ENCODE measurements at regions not wholly inside any gene's neighbourhood (a gene's known extent, or its start where the extent isn't known, plus 50 kb on each side); places are given as distances from the start of the nearest gene placed in this dataset.

DNA sequence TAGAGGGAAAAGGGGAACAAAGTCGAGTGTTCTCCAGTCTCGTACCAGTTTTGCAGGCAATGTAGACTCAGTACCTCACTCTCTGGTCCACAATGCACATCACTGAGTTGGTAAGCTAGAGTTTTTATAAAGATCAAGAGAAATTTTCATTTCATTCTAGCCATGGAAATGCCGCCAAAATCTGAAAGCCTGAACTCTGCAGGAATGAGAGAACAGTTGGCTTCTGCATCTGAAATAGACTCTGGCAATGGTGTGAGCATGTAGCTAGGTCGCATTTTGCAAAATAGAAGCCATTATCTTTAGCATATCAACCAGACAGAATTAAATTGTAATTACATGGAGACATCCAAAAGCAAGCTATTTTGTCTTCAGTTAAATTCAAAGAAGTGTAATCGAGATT is 381.0 kb downstream of the NOVA1 start:
- H3K4me3 ChIP-seq = no peak overlapping the region
- no peaks in the 10 kb centered on the region for H3K4me1 ChIP-seq
- TF ChIP-seq, protein P1, sequence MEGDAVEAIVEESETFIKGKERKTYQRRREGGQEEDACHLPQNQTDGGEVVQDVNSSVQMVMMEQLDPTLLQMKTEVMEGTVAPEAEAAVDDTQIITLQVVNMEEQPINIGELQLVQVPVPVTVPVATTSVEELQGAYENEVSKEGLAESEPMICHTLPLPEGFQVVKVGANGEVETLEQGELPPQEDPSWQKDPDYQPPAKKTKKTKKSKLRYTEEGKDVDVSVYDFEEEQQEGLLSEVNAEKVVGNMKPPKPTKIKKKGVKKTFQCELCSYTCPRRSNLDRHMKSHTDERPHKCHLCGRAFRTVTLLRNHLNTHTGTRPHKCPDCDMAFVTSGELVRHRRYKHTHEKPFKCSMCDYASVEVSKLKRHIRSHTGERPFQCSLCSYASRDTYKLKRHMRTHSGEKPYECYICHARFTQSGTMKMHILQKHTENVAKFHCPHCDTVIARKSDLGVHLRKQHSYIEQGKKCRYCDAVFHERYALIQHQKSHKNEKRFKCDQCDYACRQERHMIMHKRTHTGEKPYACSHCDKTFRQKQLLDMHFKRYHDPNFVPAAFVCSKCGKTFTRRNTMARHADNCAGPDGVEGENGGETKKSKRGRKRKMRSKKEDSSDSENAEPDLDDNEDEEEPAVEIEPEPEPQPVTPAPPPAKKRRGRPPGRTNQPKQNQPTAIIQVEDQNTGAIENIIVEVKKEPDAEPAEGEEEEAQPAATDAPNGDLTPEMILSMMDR (IDR thresholded peaks at IDR 0.05) = no peak
- no peak for TF ChIP-seq POLR2A (IDR thresholded peaks at IDR 0.05)
- intact Hi-C loops (cut with DNase I; ENCODE audit: low total_unique reads) = no loop called here
- WGBS, 2 donors = 76 to 77% methylated on average over 5 of the region's 5 CpGs
- no peaks in the 10 kb centered on the region for H3K36me3 ChIP-seq (ENCODE audit: low read depth, missing control alignments)
- H3K27ac ChIP-seq = no peak overlapping the region
- no peaks in the 10 kb centered on the region for H3K9me3 ChIP-seq
- no peaks in the 10 kb centered on the region for H3K27me3 ChIP-seq
- no peak for DNase-seq

DNA sequence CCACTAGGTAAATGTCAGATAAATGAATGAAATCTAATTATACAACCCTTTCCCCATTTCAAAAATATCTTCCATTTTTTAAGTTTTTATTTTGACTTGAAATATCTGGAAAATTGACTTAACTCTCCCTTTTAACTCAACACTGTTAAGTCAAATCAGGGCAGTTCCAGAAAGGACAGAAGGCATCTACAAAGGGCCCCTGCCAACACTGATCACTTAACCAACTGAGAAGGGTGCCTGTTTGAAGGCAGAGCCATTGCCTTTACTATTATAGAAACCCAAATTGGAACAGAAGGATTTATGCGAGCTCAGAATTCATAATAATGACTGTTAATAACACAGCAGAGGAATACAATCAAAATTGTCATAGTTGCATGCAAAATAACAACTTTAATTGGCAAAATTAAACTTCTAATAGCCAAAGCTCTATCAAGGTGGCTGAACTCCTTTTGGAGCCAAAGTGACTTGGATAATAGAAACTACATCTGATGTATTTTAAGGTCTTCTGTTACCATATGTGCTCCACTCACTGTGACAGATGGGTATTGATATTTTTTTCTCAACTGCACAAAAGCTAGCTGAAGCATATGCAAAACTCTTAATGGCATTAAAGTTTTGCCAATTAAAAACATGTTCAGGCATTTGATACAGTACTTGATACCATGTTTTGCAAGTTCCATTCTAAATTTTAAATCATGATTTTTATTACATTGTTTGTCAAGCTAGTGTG is 383.8 kb downstream of the NOVA1 start:
- intact Hi-C loops (cut with DNase I; ENCODE audit: low total_unique reads) = no loop called here
- Histone ChIP-seq H3K27me3 (no peaks in the 10 kb centered on the region), H3K27ac (no peak overlapping the region), H3K4me3 (no peak overlapping the region), H3K4me1 (no peaks in the 10 kb centered on the region), H3K9me3 (no peaks in the 10 kb centered on the region), H3K36me3 (ENCODE audit: low read depth, missing control alignments) (no peaks in the 10 kb centered on the region)
- DNase-seq = no peak
- TF ChIP-seq, protein P1 (IDR thresholded peaks at IDR 0.05) = no peak
- no peak for TF ChIP-seq POLR2A (IDR thresholded peaks at IDR 0.05)
- 92% methylated on average over 1 of the region's 1 CpG for WGBS, 2 donors

DNA sequence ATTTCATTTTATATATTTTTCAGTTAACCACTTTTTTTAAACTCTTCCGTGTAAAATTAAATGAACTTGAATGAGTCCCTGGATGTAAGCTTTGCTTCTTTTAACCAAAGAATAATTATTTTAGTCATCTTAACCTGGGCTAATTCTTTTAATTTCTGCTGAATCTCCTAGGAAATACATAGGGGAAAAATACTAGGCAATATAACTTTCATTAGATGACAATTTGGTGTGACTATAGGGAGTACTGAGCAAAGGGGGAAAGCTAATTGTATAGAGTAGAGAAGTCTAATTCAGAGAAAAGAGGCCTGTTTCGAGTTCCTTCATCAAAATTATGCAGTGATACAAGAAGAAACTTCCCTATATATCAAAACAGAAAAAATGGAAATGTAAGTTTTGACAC is 388.1 kb downstream of the NOVA1 start:
- intact Hi-C loops (cut with DNase I; ENCODE audit: low total_unique reads) = no loop called here
- no peaks in the 10 kb centered on the region for H3K27me3 ChIP-seq
- no peak overlapping the region for H3K4me3 ChIP-seq
- H3K36me3 ChIP-seq (ENCODE audit: low read depth, missing control alignments) = no peaks in the 10 kb centered on the region
- H3K27ac ChIP-seq = no peak overlapping the region
- 46 to 87% methylated on average over 2 of the region's 2 CpGs for WGBS, 2 donors
- TF ChIP-seq, protein P1 (IDR thresholded peaks at IDR 0.05) = no peak
- TF ChIP-seq POLR2A (IDR thresholded peaks at IDR 0.05) = no peak
- DNase-seq = no peak
- H3K4me1 ChIP-seq = no peaks in the 10 kb centered on the region
- H3K9me3 ChIP-seq = no peaks in the 10 kb centered on the region

DNA sequence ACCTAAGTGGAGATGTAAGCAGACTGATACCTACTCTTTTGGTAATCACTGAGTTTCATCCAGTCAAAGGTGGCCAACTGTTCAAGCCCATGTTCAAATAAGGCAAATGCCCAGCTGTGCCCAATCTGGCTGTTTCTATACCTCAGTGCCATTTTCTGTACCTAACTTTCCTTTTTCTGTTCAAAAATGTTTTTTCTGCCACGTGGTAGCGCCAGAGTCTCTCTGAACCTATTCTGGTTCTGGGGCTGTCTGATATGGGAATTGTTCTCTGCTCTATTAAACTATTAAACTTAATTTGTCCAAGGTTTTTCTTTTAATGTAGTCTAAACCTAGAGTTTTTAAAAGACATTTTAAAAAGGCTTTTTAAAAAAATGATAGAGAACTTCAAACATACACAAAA is 391.2 kb downstream of the NOVA1 start:
- WGBS, 2 donors = 76 to 88% methylated on average over 2 of the region's 2 CpGs
- no peak for DNase-seq
- H3K27ac ChIP-seq = no peak overlapping the region

More for the DNA sequence above, 391.2 kb downstream of the NOVA1 start:
- Histone ChIP-seq H3K36me3 (ENCODE audit: low read depth, missing control alignments) (no peaks in the 10 kb centered on the region), H3K4me3 (no peak overlapping the region), H3K4me1 (no peaks in the 10 kb centered on the region), H3K9me3 (no peaks in the 10 kb centered on the region), H3K27me3 (no peaks in the 10 kb centered on the region)
- intact Hi-C loops (cut with DNase I; ENCODE audit: low total_unique reads) = no loop called here
- no peak for TF ChIP-seq POLR2A (IDR thresholded peaks at IDR 0.05)
- TF ChIP-seq, protein P1 (IDR thresholded peaks at IDR 0.05) = no peak
